H9 (cell line): ENCODE measurements at regions not wholly inside any gene's neighbourhood (a gene's known extent, or its start where the extent isn't known, plus 50 kb on each side); places are given as distances from the start of the nearest gene placed in this dataset.

ENCODE experiments used
- DNase-seq: peaks from one replicate; pipeline ENCODE4 v3.0.0-alpha.2; 2017
- H2AFZ ChIP-seq: one replicate; pipeline ENCODE4 v1.6.1; 2013; ENCODE audit warnings: mild to moderate bottlenecking, low read length, control low read depth, moderate library complexity
- H2AK5ac ChIP-seq: 2 replicates; pipeline ENCODE4 v1.6.1; 2013; ENCODE audit warnings: low read length, control low read depth, mixed read lengths; ENCODE audit not compliant: insufficient read length
- H2BK120ac ChIP-seq: one replicate; pipeline ENCODE4 v1.6.1; 2013; ENCODE audit warnings: low read depth, mild to moderate bottlenecking, low read length, control low read depth, inconsistent platforms; ENCODE audit not compliant: poor library complexity, severe bottlenecking
- H2BK12ac ChIP-seq: 2 replicates; pipeline ENCODE4 v1.6.1; 2013; ENCODE audit warnings: low read length, control low read depth, mixed read lengths, low read depth; ENCODE audit not compliant: insufficient read length
- H2BK15ac ChIP-seq: 2 replicates; pipeline ENCODE4 v1.6.1; 2013; ENCODE audit warnings: low read depth, low read length, control low read depth
- H2BK20ac ChIP-seq: one replicate; pipeline ENCODE4 v1.6.1; 2013; ENCODE audit warnings: low read depth, mild to moderate bottlenecking, low read length, control low read depth, inconsistent platforms; ENCODE audit not compliant: poor library complexity, severe bottlenecking
- H2BK5ac ChIP-seq: 2 replicates; pipeline ENCODE4 v1.6.1; 2013; ENCODE audit warnings: low read length, control low read depth, mixed read lengths; ENCODE audit not compliant: insufficient read length
- H3K14ac ChIP-seq: 2 replicates; pipeline ENCODE4 v1.6.1; 2013; ENCODE audit warnings: low read length, control low read depth; ENCODE audit not compliant: insufficient read depth
- H3K18ac ChIP-seq: 2 replicates; pipeline ENCODE4 v1.6.1; 2013; ENCODE audit warnings: low read depth, mild to moderate bottlenecking, mixed read lengths, low read length, control low read depth; ENCODE audit not compliant: insufficient read length
- H3K23ac ChIP-seq: 2 replicates; pipeline ENCODE4 v1.6.1; 2013; ENCODE audit warnings: low read length, control low read depth, mixed read lengths, low read depth; ENCODE audit not compliant: insufficient read length
- H3K23me2 ChIP-seq: 2 replicates; pipeline ENCODE4 v1.6.1; 2013; ENCODE audit warnings: low read depth, mild to moderate bottlenecking, mixed read lengths, low read length, control low read depth; ENCODE audit not compliant: insufficient read length, poor library complexity, severe bottlenecking
- H3K27ac ChIP-seq: 2 replicates; pipeline ENCODE4 v1.5.1; 2013; ENCODE audit warnings: low read length, control low read depth, mixed read lengths, low read depth; ENCODE audit not compliant: insufficient read length
- H3K27me3 ChIP-seq: 2 replicates; pipeline ENCODE4 v1.6.1; 2013; ENCODE audit warnings: low read length, control low read depth, inconsistent platforms; ENCODE audit not compliant: insufficient read depth
- H3K4ac ChIP-seq: 2 replicates; pipeline ENCODE4 v1.6.1; 2013; ENCODE audit warnings: low read depth, mild to moderate bottlenecking, control low read depth, inconsistent platforms, low read length, moderate library complexity
- H3K4me1 ChIP-seq: 2 replicates; pipeline ENCODE4 v1.6.1; 2013; ENCODE audit warnings: low read length, control low read depth, inconsistent platforms; ENCODE audit not compliant: insufficient read depth
- H3K4me2 ChIP-seq: 2 replicates; pipeline ENCODE4 v1.6.1; 2013; ENCODE audit warnings: low read length, control low read depth, mixed read lengths; ENCODE audit not compliant: insufficient read length, insufficient read depth
- H3K56ac ChIP-seq: 2 replicates; pipeline ENCODE4 v1.6.1; 2013; ENCODE audit warnings: low read depth, mild to moderate bottlenecking, mixed read lengths, low read length, control low read depth; ENCODE audit not compliant: insufficient read length
- H3K79me1 ChIP-seq: 2 replicates; pipeline ENCODE4 v1.6.1; 2013; ENCODE audit warnings: low read depth, mild to moderate bottlenecking, moderate library complexity, low read length, control low read depth, inconsistent platforms; ENCODE audit not compliant: insufficient read depth, poor library complexity, severe bottlenecking
- H3K79me2 ChIP-seq: 2 replicates; pipeline ENCODE4 v1.6.1; 2013; ENCODE audit warnings: low read length, control low read depth, inconsistent platforms; ENCODE audit not compliant: insufficient read depth
- H3K9ac ChIP-seq: 2 replicates; pipeline ENCODE4 v1.6.1; 2013; ENCODE audit warnings: low read length, control low read depth, mixed read lengths; ENCODE audit not compliant: insufficient read length; ENCODE audit errors: extremely low read depth
- H3K9me3 ChIP-seq: one replicate; pipeline ENCODE4 v1.6.1; 2013; ENCODE audit warnings: low read depth, low read length, inconsistent platforms; ENCODE audit not compliant: control insufficient read depth
- H3T11ph ChIP-seq: one replicate; pipeline ENCODE4 v1.6.1; 2013; ENCODE audit warnings: mild to moderate bottlenecking, low read length, control low read depth, inconsistent platforms
- H4K20me1 ChIP-seq: one replicate; pipeline ENCODE4 v1.6.1; 2013; ENCODE audit not compliant: control insufficient read depth, insufficient read length, insufficient read depth
- H4K5ac ChIP-seq: 2 replicates; pipeline ENCODE4 v1.6.1; 2013; ENCODE audit warnings: low read depth, mild to moderate bottlenecking, mixed read lengths, low read length, control low read depth; ENCODE audit not compliant: insufficient read length
- H4K8ac ChIP-seq: replicated peaks from 2 replicates; pipeline ENCODE4 v1.6.1; 2013; ENCODE audit warnings: low read length, control low read depth, mixed read lengths, low read depth; ENCODE audit not compliant: insufficient read length
- H4K91ac ChIP-seq: 2 replicates; pipeline ENCODE4 v1.6.1; 2013; ENCODE audit warnings: low read depth, mild to moderate bottlenecking, moderate library complexity, mixed read lengths, low read length, control low read depth; ENCODE audit not compliant: insufficient read length
- H3K27ac Mint-ChIP-seq, 3 experiments: 2 replicates in 2 of 3; 3 replicates in 1 of 3; pipeline ENCODE4 v1.8.0; 2020 to 2021; ENCODE audit warnings: mixed read lengths in 3 of 3, mild to moderate bottlenecking in 1 of 3, moderate library complexity in 1 of 3
- H3K27me3 Mint-ChIP-seq: 2 replicates; pipeline ENCODE4 v1.8.0; 2021; ENCODE audit warnings: low read depth, mild to moderate bottlenecking, moderate library complexity, mixed read lengths
- H3K36me3 Mint-ChIP-seq, 3 experiments: 2 replicates in 2 of 3; 3 replicates in 1 of 3; pipeline ENCODE4 v1.8.0; 2020 to 2021; ENCODE audit warnings: low read depth in 3 of 3, mixed read lengths in 3 of 3; ENCODE audit not compliant: insufficient read depth in 1 of 3
- H3K4me1 Mint-ChIP-seq, 2 experiments: 2 replicates each; pipeline ENCODE4 v1.8.0; 2020; ENCODE audit warnings: mixed read lengths in 2 of 2
- H3K4me3 Mint-ChIP-seq, 2 experiments: 2 replicates in 1 of 2; 3 replicates in 1 of 2; pipeline ENCODE4 v1.8.0; 2020 to 2021; ENCODE audit warnings: mild to moderate bottlenecking in 2 of 2, mixed read lengths in 2 of 2, moderate library complexity in 1 of 2
- H3K9me3 Mint-ChIP-seq, 2 experiments: 2 replicates in 1 of 2; 3 replicates in 1 of 2; pipeline ENCODE4 v1.8.0; 2020; ENCODE audit warnings: mild to moderate bottlenecking in 2 of 2, mixed read lengths in 2 of 2, moderate library complexity in 1 of 2
- WGBS: extraction: QIAGEN DNeasy Blood & Tissue Kit; methylation state at CpG from one replicate; pipeline ENCODE4 v1.1.7; 2013; ENCODE audit warnings: missing lambda C conversion rate, low lambda C conversion rate, mixed read lengths; ENCODE audit not compliant: insufficient read length; ENCODE audit errors: extremely low coverage; 5-methylcytosine and 5-hydroxymethylcytosine counted together
- TF ChIP-seq, protein P1 (sequence below): fragments of 200-600 bp; sonication (generic); conservative IDR thresholded peaks from 3 replicates; pipeline ENCODE4 v1.8.0; 2021; ENCODE audit warnings: antibody characterized with exemption, mild to moderate bottlenecking

DNA sequence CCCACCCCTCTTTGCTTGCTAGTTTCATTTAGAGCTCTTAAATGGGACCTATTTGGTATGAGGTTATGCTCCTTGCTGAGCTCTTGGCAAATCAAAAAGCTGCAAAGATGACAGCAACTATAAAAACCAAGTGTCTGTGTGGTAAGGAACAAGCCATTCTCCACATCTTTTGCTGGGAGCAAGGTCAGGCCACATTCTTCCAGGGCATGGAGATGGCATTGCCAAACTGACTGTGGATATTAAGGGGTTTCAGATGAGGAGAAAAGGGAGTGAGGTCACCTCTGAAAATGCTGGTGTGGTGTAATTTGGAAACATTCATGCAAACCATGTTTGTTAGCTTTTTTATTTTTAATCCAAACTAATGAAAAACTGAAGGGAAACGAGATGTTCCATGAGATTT, 218.8 kb upstream of the IL12B start:
- no peak overlapping the region for H3K4me3 Mint-ChIP-seq
- Histone ChIP-seq H2BK5ac (no peak overlapping the region), H2BK120ac (no peak overlapping the region), H3K18ac (no peak overlapping the region), H4K8ac (no peak overlapping the region), H3T11ph (no peak overlapping the region), H3K9me3 (no peaks in the 10 kb centered on the region), H2BK20ac (no peak overlapping the region), H4K5ac (no peak overlapping the region), H3K23me2 (no peaks in the 10 kb centered on the region), H3K27ac (no peak overlapping the region), H2BK15ac (no peak overlapping the region), H3K9ac (no peak overlapping the region), H3K56ac (no peak overlapping the region), H3K4me1 (no peaks in the 10 kb centered on the region), H4K91ac (no peak overlapping the region), H2AFZ (no peak overlapping the region), H3K79me2 (no peaks in the 10 kb centered on the region), H3K79me1 (no peaks in the 10 kb centered on the region), H3K14ac (no peak overlapping the region), H3K4me2 (no peak overlapping the region), H3K4ac (no peak overlapping the region), H2BK12ac (no peak overlapping the region), H3K27me3 (no peaks in the 10 kb centered on the region), H3K23ac (no peak overlapping the region), H2AK5ac (no peak overlapping the region), H4K20me1 (no peaks in the 10 kb centered on the region)
- peaks cover 2 to 6% of the 10 kb centered on the region in 2 experiments; a peak in 3 of 5 replicates for H3K9me3 Mint-ChIP-seq
- no peak for DNase-seq
- H3K4me1 Mint-ChIP-seq, result no peaks in the 10 kb centered on the region
- no peak overlapping the region for H3K27ac Mint-ChIP-seq
- WGBS, result no CpG with 5 or more reads among the region's 1 CpG
- TF ChIP-seq, protein P1, sequence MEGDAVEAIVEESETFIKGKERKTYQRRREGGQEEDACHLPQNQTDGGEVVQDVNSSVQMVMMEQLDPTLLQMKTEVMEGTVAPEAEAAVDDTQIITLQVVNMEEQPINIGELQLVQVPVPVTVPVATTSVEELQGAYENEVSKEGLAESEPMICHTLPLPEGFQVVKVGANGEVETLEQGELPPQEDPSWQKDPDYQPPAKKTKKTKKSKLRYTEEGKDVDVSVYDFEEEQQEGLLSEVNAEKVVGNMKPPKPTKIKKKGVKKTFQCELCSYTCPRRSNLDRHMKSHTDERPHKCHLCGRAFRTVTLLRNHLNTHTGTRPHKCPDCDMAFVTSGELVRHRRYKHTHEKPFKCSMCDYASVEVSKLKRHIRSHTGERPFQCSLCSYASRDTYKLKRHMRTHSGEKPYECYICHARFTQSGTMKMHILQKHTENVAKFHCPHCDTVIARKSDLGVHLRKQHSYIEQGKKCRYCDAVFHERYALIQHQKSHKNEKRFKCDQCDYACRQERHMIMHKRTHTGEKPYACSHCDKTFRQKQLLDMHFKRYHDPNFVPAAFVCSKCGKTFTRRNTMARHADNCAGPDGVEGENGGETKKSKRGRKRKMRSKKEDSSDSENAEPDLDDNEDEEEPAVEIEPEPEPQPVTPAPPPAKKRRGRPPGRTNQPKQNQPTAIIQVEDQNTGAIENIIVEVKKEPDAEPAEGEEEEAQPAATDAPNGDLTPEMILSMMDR, result no peak
- H3K36me3 Mint-ChIP-seq, result no peaks in the 10 kb centered on the region; a peak in 1 of 7 replicates
- no peaks in the 10 kb centered on the region; the same call in 1 of the 2 replicates for H3K27me3 Mint-ChIP-seq
